Activated T-cell treated with anti-CD3 and anti-CD28 coated beads, Interleukin-2, amount 50 U/mL, for 72 hours (primary cell): ENCODE measurements at regions not wholly inside any gene's neighbourhood (a gene's known extent, or its start where the extent isn't known, plus 50 kb on each side); places are given as distances from the start of the nearest gene placed in this dataset.

ENCODE experiments used
- ATAC-seq, 2 donors: fragments of 150-1000 bp; cut with Tn5 transposase; replicated peaks in 1 of 2; 2 replicates each; pipeline ENCODE4 v1.10.0; 2021; ENCODE audit warnings: moderate library complexity in 2 of 2, mild to moderate bottlenecking in 1 of 2
- DNase-seq, 2 donors: peaks; one replicate each; pipeline ENCODE4 v3.0.0; 2021 to 2022; ENCODE audit warnings: mixed read lengths in 1 of 2
- H3K27ac Mint-ChIP-seq: one replicate; pipeline ENCODE4 v1.8.0; 2022; ENCODE audit warnings: mild to moderate bottlenecking, moderate library complexity, mixed read lengths
- H3K27me3 Mint-ChIP-seq: one replicate; pipeline ENCODE4 v1.8.0; 2022; ENCODE audit warnings: low read depth, mixed read lengths
- H3K36me3 Mint-ChIP-seq, 2 donors: one replicate each; pipeline ENCODE4 v1.8.0; 2022; ENCODE audit warnings: mixed read lengths in 2 of 2, mild to moderate bottlenecking in 1 of 2; ENCODE audit not compliant: insufficient read depth in 2 of 2
- H3K4me1 Mint-ChIP-seq: one replicate; pipeline ENCODE4 v1.8.0; 2022; ENCODE audit warnings: low read depth, mixed read lengths
- H3K4me3 Mint-ChIP-seq, 2 donors: one replicate each; pipeline ENCODE4 v1.8.0; 2022; ENCODE audit warnings: mild to moderate bottlenecking in 2 of 2, mixed read lengths in 2 of 2, moderate library complexity in 2 of 2
- H3K9me3 Mint-ChIP-seq, 2 donors: one replicate each; pipeline ENCODE4 v1.8.0; 2022; ENCODE audit warnings: mixed read lengths in 2 of 2

- H3K9me3 Mint-ChIP-seq = peaks cover 2 to 9% of the 10 kb centered on the region in 2 donors
- no peaks in the 10 kb centered on the region for H3K36me3 Mint-ChIP-seq
- DNase-seq (no peak), ATAC-seq (no peak)
- H3K27me3 Mint-ChIP-seq = no peaks in the 10 kb centered on the region
- H3K4me3 Mint-ChIP-seq = no peak overlapping the region
- no peak overlapping the region for H3K27ac Mint-ChIP-seq
- H3K4me1 Mint-ChIP-seq = no peaks in the 10 kb centered on the region
Measured at GRCh38 chr18:41134426-41134825, 820.6 kb upstream of the PIK3C3 start.

GRCh38 chr18:41131050-41131449 lies 824.0 kb upstream of the PIK3C3 start:
- Mint-ChIP-seq H3K36me3 (no peaks in the 10 kb centered on the region), H3K4me1 (no peaks in the 10 kb centered on the region), H3K9me3 (peaks cover 7 to 13% of the 10 kb centered on the region in 2 donors), H3K4me3 (no peak overlapping the region), H3K27ac (no peak overlapping the region), H3K27me3 (no peaks in the 10 kb centered on the region)
- DNase-seq (no peak), ATAC-seq (no peak)

- DNase-seq (no peak), ATAC-seq (no peak)
- Mint-ChIP-seq H3K4me1 (no peaks in the 10 kb centered on the region), H3K27me3 (no peaks in the 10 kb centered on the region), H3K27ac (no peak overlapping the region), H3K4me3 (no peak overlapping the region), H3K9me3 (peaks cover 7 to 11% of the 10 kb centered on the region in 2 donors), H3K36me3 (no peaks in the 10 kb centered on the region)
Measured at GRCh38 chr18:41128545-41128944, 826.5 kb upstream of the PIK3C3 start.

DNA sequence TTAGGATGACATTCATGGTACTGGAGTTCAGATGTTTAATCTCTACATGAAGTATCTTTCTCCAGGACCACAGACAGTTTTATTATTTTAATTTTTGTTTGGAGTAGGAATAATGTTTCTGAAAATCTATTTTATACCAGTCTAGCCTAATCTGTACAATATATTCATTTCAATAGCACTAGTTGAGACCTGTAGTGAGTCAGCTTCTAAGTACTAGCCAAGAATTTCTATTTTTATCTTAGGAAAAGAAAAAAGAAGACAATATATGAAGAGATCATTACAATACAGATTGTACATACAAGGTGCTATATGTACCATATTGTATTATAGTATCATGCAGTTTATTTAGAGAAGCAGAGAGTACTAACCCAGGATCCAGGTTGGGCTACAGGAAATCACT lies 826.9 kb upstream of the PIK3C3 start:
- no peaks in the 10 kb centered on the region for H3K36me3 Mint-ChIP-seq
- H3K4me3 Mint-ChIP-seq = no peak overlapping the region
- H3K27me3 Mint-ChIP-seq = no peaks in the 10 kb centered on the region
- DNase-seq (no peak), ATAC-seq (no peak)
- no peak overlapping the region for H3K27ac Mint-ChIP-seq
- no peaks in the 10 kb centered on the region for H3K4me1 Mint-ChIP-seq
- H3K9me3 Mint-ChIP-seq = peaks cover 7 to 11% of the 10 kb centered on the region in 2 donors

DNA sequence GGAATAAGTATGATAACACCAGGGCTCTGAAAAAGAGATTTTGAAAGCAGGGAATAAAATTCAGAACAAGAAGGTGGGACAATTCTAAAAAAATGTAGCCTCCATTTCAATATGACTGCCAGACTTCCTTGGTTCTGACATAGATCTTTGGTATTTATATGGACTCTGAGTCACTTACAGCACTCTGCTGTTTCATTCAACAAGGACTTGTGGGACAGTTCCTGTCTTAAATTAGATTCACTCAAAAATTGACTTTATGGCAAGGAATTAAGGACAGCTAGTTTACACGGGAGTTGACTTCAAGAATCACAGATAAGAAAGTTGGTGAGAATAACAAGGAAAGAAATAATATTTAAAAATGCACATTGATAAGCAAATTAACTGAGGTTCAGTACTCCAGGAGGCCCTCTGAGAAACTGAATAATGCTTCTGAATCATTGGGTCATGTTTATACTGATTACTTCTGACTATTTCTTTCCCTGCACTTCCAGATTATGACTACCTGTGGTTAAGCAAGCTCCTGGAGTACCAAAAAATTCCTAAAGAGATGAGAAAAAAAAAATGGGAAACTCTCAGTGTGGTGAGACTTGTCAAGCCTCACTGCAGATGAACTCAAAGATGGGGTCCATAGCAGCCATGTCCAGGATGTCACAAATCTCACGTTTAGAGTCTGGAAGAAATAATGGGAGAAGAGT lies 828.3 kb upstream of the PIK3C3 start:
- Mint-ChIP-seq H3K4me3 (no peak overlapping the region), H3K27ac (no peak overlapping the region), H3K27me3 (no peaks in the 10 kb centered on the region)

DNA sequence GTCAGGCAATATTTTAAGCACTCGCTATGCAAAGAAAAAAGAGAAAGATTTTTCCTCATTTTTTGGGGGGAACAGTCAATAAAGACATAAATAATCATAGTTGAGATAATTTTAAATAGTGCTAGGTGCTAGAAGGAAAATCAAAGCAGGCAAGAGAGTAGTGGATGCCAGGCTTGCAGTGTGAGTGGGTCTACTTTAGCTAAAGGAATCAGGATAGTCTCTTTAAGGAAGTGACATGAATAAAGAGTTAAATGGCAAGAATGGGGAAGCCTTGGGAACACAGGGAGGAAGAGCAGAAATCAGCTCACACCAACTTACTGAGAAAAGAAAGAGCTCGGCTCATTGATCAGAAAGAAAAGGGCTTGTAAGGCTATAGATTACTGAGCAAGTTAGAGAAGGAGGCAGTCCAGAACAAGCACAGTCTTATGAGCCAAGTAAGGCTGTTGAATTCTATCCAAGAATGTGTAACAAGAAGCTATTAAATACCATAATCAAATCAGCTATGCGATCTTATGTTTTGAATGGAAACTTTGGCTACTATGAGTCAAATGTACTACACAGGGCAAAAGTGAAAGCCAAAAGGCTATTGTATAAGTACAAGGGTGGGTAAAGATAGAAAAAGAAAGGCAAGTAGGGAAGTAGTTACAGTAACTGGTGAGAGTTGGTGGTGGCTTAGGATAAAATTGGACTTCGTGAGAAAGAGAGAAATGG lies 833.8 kb upstream of the PIK3C3 start:
- Mint-ChIP-seq H3K27me3 (no peaks in the 10 kb centered on the region), H3K4me3 (no peak overlapping the region), H3K4me1 (no peaks in the 10 kb centered on the region), H3K27ac (no peak overlapping the region), H3K9me3 (peaks cover 5% of the 10 kb centered on the region in 2 donors), H3K36me3 (no peaks in the 10 kb centered on the region)
- DNase-seq (no peak), ATAC-seq (no peak)

More for the DNA sequence above, 828.3 kb upstream of the PIK3C3 start:
- no peaks in the 10 kb centered on the region for H3K4me1 Mint-ChIP-seq
- H3K36me3 Mint-ChIP-seq = no peaks in the 10 kb centered on the region
- ATAC-seq = no peak
- peaks cover 6 to 11% of the 10 kb centered on the region in 2 donors for H3K9me3 Mint-ChIP-seq
- no peak for DNase-seq

DNA sequence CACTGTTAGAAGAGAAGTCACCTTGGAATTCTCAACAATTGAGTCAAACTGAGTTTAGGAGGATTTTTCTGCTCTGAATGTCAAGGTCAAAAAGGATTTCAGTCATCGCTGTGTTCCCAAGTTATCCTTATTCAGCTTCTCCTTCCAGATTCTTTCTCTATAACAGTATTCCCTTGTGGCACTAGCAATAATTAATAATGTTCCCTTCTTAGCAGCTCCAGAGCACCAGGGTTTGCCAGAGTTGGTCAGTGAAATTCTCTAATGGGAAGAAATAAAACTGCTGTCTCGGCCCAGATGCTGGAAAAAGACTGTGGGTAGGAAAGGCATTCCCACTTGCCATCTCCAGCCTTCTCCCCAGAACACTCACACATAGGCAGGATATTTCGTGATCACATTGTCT lies 836.0 kb upstream of the PIK3C3 start:
- no peak overlapping the region for H3K27ac Mint-ChIP-seq
- H3K36me3 Mint-ChIP-seq = no peaks in the 10 kb centered on the region
- H3K9me3 Mint-ChIP-seq = peaks cover 7 to 8% of the 10 kb centered on the region in 2 donors
- no peaks in the 10 kb centered on the region for H3K27me3 Mint-ChIP-seq
- no peak for DNase-seq
- H3K4me3 Mint-ChIP-seq = no peak overlapping the region
- H3K4me1 Mint-ChIP-seq = no peaks in the 10 kb centered on the region
- ATAC-seq = no peak

DNA sequence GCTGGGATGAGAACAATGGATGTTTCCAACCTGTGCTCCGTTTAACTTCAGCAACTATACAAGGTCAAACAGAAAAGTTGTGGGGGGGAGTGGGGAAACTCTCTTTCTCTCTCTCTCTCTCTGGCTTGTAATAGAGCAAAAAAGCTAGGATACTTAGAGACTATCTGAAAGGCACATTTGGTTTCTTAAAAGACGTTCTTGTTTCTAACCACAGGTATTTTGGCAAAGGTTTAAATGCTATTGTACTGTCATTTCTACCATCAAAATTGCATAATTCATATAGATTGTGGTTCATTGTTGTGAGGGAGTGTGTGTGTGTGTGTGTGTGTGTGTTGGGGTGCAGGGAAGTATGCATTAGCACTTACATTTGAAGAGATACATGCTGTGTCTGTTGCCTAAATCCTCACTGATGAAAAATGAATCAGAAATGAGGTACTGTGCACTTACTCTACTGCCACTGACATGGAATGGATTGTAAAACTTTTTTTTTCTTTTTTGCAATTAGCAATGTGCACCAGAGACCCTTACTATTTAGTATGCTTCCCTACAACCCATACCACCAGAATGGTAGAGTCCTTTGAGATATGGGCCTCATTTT lies 841.0 kb upstream of the PIK3C3 start:
- H3K9me3 Mint-ChIP-seq = peaks cover 10 to 11% of the 10 kb centered on the region in 2 donors

GRCh38 chr18:41099451-41099850 lies 855.6 kb upstream of the PIK3C3 start:
- Mint-ChIP-seq H3K4me1 (no peaks in the 10 kb centered on the region), H3K4me3 (no peak overlapping the region), H3K36me3 (peaks cover 0 to 3% of the 10 kb centered on the region in 2 donors), H3K27me3 (no peaks in the 10 kb centered on the region), H3K9me3 (peaks cover 0 to 12% of the 10 kb centered on the region in 2 donors), H3K27ac (no peak overlapping the region)
- ATAC-seq (no peak), DNase-seq (no peak)

More for the DNA sequence above, 841.0 kb upstream of the PIK3C3 start:
- Mint-ChIP-seq H3K27ac (no peak overlapping the region), H3K4me3 (no peak overlapping the region), H3K27me3 (no peaks in the 10 kb centered on the region), H3K36me3 (peaks cover 0 to 3% of the 10 kb centered on the region in 2 donors), H3K4me1 (no peaks in the 10 kb centered on the region)
- DNase-seq = no peak
- ATAC-seq = no peak

DNA sequence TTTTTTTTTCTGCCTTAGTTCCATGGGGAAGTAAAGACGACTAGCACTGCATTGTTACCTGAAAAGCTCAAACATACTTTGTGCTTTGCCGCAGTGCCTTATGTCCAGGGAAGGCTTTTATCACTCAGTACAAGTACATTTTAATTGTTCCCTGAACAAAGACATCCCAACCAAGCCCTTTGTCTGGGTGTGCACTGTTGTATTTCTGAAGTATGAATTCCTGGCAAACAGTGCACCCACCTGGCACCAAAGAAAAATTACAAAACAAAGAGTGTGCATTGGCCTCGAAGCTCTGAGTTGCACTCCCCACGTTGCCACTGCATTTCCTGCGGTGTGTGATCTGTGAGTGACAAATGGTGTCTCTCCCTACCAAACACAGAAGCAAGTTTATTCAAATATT lies 858.5 kb upstream of the PIK3C3 start:
- H3K27ac Mint-ChIP-seq = no peak overlapping the region
- DNase-seq = no peak

DNA sequence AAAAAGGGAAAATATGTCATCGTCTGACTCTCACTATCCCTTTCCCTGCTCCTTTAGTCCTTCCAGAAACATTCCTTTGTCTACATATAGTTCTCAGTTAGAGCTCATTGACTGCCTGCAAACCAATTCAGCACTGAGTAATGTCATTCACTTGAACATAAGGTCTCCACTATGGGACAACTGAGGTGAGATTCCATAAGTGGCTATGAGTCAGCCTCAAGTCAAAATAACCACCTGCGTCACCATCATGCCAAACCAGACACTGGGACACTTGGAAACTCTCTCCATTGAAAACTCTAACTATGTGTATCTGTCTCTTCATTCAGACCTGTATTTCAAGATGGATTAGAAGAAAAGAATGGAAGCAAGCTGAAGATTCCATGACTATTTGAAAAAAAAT lies 878.0 kb upstream of the PIK3C3 start:
- Mint-ChIP-seq H3K4me3 (no peak overlapping the region), H3K27me3 (no peaks in the 10 kb centered on the region), H3K4me1 (no peaks in the 10 kb centered on the region), H3K9me3 (peaks cover 4 to 9% of the 10 kb centered on the region in 2 donors), H3K27ac (no peak overlapping the region), H3K36me3 (no peaks in the 10 kb centered on the region)
- ATAC-seq (no peak), DNase-seq (no peak)

More for the DNA sequence above, 858.5 kb upstream of the PIK3C3 start:
- H3K9me3 Mint-ChIP-seq = peaks cover 1 to 14% of the 10 kb centered on the region in 2 donors
- no peak for ATAC-seq
- H3K36me3 Mint-ChIP-seq = peaks cover 0 to 3% of the 10 kb centered on the region in 2 donors
- no peak overlapping the region for H3K4me3 Mint-ChIP-seq
- no peaks in the 10 kb centered on the region for H3K4me1 Mint-ChIP-seq
- no peaks in the 10 kb centered on the region for H3K27me3 Mint-ChIP-seq

DNA sequence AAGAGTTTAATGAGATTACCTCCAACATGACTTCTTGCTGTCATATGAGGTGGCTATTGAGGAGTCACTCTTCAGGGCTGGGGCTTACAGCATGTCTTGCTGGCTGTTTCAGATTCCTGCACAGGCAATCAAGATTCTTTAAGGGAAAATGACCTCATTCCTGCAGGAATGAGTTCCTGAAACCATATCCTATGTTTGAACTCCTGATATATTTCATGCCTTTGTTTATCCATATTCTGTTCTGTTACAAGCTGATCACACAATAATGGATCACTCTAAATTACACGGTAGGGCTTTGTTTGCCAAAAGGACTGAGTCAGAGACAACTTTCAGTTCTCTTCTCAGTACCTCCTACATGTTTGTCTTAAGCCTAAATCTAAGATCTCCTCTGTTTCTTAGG lies 879.8 kb upstream of the PIK3C3 start:
- ATAC-seq (no peak), DNase-seq (no peak)
- Mint-ChIP-seq H3K4me3 (no peak overlapping the region), H3K27me3 (no peaks in the 10 kb centered on the region), H3K4me1 (no peaks in the 10 kb centered on the region), H3K27ac (no peak overlapping the region), H3K9me3 (peaks cover 7 to 14% of the 10 kb centered on the region in 2 donors), H3K36me3 (no peaks in the 10 kb centered on the region)

GRCh38 chr18:41073372-41073954 lies 881.6 kb upstream of the PIK3C3 start:
- DNase-seq = no peak
- H3K4me1 Mint-ChIP-seq = no peaks in the 10 kb centered on the region
- H3K36me3 Mint-ChIP-seq = no peaks in the 10 kb centered on the region
- ATAC-seq = no peak
- H3K27me3 Mint-ChIP-seq = no peaks in the 10 kb centered on the region
- peaks cover 6 to 10% of the 10 kb centered on the region in 2 donors for H3K9me3 Mint-ChIP-seq
- H3K4me3 Mint-ChIP-seq = no peak overlapping the region
- H3K27ac Mint-ChIP-seq = no peak overlapping the region
